ENCODE measurements at regions not wholly inside any gene's neighbourhood (a gene's known extent, or its start where the extent isn't known, plus 50 kb on each side); places are given as distances from the start of the nearest gene placed in this dataset.
A peak's percentile ranks its signal among the peaks of the same experiment; 100 is the strongest.

- TF ChIP-seq CREB1 (IDR thresholded peaks at IDR 0.05; ENCODE audit: low read depth) (no peak), FOXM1 (IDR thresholded peaks at IDR 0.05; ENCODE audit: borderline replicate concordance, low read depth) (no peak), RAD21 (IDR thresholded peaks at IDR 0.05; ENCODE audit: low read depth) (no peak), EP300 (IDR thresholded peaks at IDR 0.05; ENCODE audit: borderline replicate concordance) (no peak)
Observed at GRCh38 chr2:64866797-64867196, 122.4 kb upstream of the SLC1A4 start.

- TF ChIP-seq TCF12 (IDR thresholded peaks at IDR 0.05; ENCODE audit: low read depth) (no peak), REST (IDR thresholded peaks at IDR 0.05; ENCODE audit: low read depth) (no peak)
Observed at GRCh38 chr2:64867253-64867996, 121.8 kb upstream of the SLC1A4 start.

- no peak for TF ChIP-seq ZBTB7A (IDR thresholded peaks at IDR 0.05; ENCODE audit: low read depth)
- no peak for TF ChIP-seq TCF12 (IDR thresholded peaks at IDR 0.05; ENCODE audit: low read depth)
- no peak for TF ChIP-seq NFIC (IDR thresholded peaks at IDR 0.05)
- TF ChIP-seq YY1 (IDR thresholded peaks at IDR 0.05; ENCODE audit: low read depth) = no peak
- no peak for TF ChIP-seq EP300 (IDR thresholded peaks at IDR 0.05; ENCODE audit: borderline replicate concordance)
- TF ChIP-seq EGR1 (IDR thresholded peaks at IDR 0.05) = no peak
- no peak for TF ChIP-seq TEAD4 (IDR thresholded peaks at IDR 0.05)
- no peak for TF ChIP-seq REST (IDR thresholded peaks at IDR 0.05; ENCODE audit: low read depth)
- TF ChIP-seq USF1 (IDR thresholded peaks at IDR 0.05) = no peak
- TF ChIP-seq TAF1 (IDR thresholded peaks at IDR 0.05; ENCODE audit: low read depth) = no peak
- TF ChIP-seq CEBPB (IDR thresholded peaks at IDR 0.05) = no peak
- TF ChIP-seq CREB1 (IDR thresholded peaks at IDR 0.05; ENCODE audit: low read depth) = no peak
- TF ChIP-seq FOXM1 (IDR thresholded peaks at IDR 0.05; ENCODE audit: borderline replicate concordance, low read depth) = no peak
- TF ChIP-seq MAX (IDR thresholded peaks at IDR 0.05) = no peak
- TF ChIP-seq RAD21 (IDR thresholded peaks at IDR 0.05; ENCODE audit: low read depth) = no peak
Observed at GRCh38 chr2:64869126-64869525, 120.1 kb upstream of the SLC1A4 start.

GRCh38 chr2:64873472-64873924 lies 115.7 kb upstream of the SLC1A4 start:
- no peak for TF ChIP-seq EGR1 (IDR thresholded peaks at IDR 0.05)
- no peak for TF ChIP-seq MAX (IDR thresholded peaks at IDR 0.05)
- no peak for TF ChIP-seq EP300 (IDR thresholded peaks at IDR 0.05; ENCODE audit: borderline replicate concordance)
- no peak for TF ChIP-seq FOXM1 (IDR thresholded peaks at IDR 0.05; ENCODE audit: borderline replicate concordance, low read depth)
- TF ChIP-seq CREB1 (IDR thresholded peaks at IDR 0.05; ENCODE audit: low read depth) = no peak
- no peak for TF ChIP-seq USF1 (IDR thresholded peaks at IDR 0.05)
- TF ChIP-seq TCF12 (IDR thresholded peaks at IDR 0.05; ENCODE audit: low read depth) = no peak
- no peak for TF ChIP-seq ZBTB7A (IDR thresholded peaks at IDR 0.05; ENCODE audit: low read depth)
- peak; percentile 91 for TF ChIP-seq RAD21 (IDR thresholded peaks at IDR 0.05; ENCODE audit: low read depth)
- TF ChIP-seq CEBPB (IDR thresholded peaks at IDR 0.05) = no peak
- no peak for TF ChIP-seq TAF1 (IDR thresholded peaks at IDR 0.05; ENCODE audit: low read depth)
- no peak for TF ChIP-seq YY1 (IDR thresholded peaks at IDR 0.05; ENCODE audit: low read depth)
- TF ChIP-seq NFIC (IDR thresholded peaks at IDR 0.05) = no peak
- peak; percentile 62 for TF ChIP-seq TEAD4 (IDR thresholded peaks at IDR 0.05)
- TF ChIP-seq REST (IDR thresholded peaks at IDR 0.05; ENCODE audit: low read depth) = no peak

Measured in Ishikawa (cell line).